Karpas-422 (cell line): ENCODE measurements at regions not wholly inside any gene's neighbourhood (a gene's known extent, or its start where the extent isn't known, plus 50 kb on each side); places are given as distances from the start of the nearest gene placed in this dataset.

Source experiments
- DNase-seq: peaks from one replicate; pipeline ENCODE4 v3.0.0-alpha.2; 2015
- H2AFZ ChIP-seq: fragments of 200-600 bp; sonication (generic); 2 replicates; pipeline ENCODE4 v1.6.1; 2014; ENCODE audit warnings: antibody characterized with exemption, low read length, mixed read lengths
- H3K27ac ChIP-seq: fragments of 200-600 bp; sonication (generic); 2 replicates; pipeline ENCODE4 v1.5.1; 2014; ENCODE audit warnings: mild to moderate bottlenecking, low read length, moderate library complexity
- H3K27me3 ChIP-seq: fragments of 200-600 bp; sonication (generic); 2 replicates; pipeline ENCODE4 v1.6.1; 2014; ENCODE audit warnings: low read length, mixed read lengths
- H3K36me3 ChIP-seq: fragments of 200-600 bp; sonication (generic); 2 replicates; pipeline ENCODE4 v1.6.1; 2014; ENCODE audit warnings: low read length, mixed read lengths; ENCODE audit not compliant: insufficient read depth
- H3K4me1 ChIP-seq: fragments of 200-600 bp; sonication (generic); 2 replicates; pipeline ENCODE4 v1.6.1; 2014; ENCODE audit warnings: mild to moderate bottlenecking, low read length, mixed read lengths
- H3K4me2 ChIP-seq: fragments of 200-600 bp; sonication (generic); 2 replicates; pipeline ENCODE4 v1.6.1; 2014; ENCODE audit warnings: low read length, low read depth, mild to moderate bottlenecking; ENCODE audit not compliant: poor library complexity, severe bottlenecking
- H3K4me3 ChIP-seq: fragments of 200-600 bp; sonication (generic); 2 replicates; pipeline ENCODE4 v1.5.1; 2014; ENCODE audit warnings: mild to moderate bottlenecking, antibody characterized with exemption, low read length, mixed read lengths
- H3K79me2 ChIP-seq: fragments of 200-600 bp; sonication (generic); 2 replicates; pipeline ENCODE4 v1.6.1; 2014; ENCODE audit warnings: mild to moderate bottlenecking, low read length, mixed read lengths
- H3K9ac ChIP-seq: fragments of 200-600 bp; sonication (generic); 2 replicates; pipeline ENCODE4 v1.6.0; 2014; ENCODE audit warnings: low read length
- H3K9me2 ChIP-seq: fragments of 200-600 bp; sonication (generic), shearing (Covaris generic); replicated peaks from 2 replicates; pipeline ENCODE4 v1.6.0; 2014; ENCODE audit warnings: mild to moderate bottlenecking, low read length, moderate library complexity; ENCODE audit not compliant: insufficient read depth
- H3K9me3 ChIP-seq: fragments of 300-700, 200-600 bp; sonication (generic); 2 replicates; pipeline ENCODE4 v1.6.1; 2014; ENCODE audit warnings: low read length, mixed read lengths
- H4K20me1 ChIP-seq: fragments of 200-600 bp; sonication (generic); 2 replicates; pipeline ENCODE4 v1.6.1; 2014; ENCODE audit warnings: mild to moderate bottlenecking, antibody characterized with exemption, low read length, low read depth; ENCODE audit not compliant: insufficient read depth

DNA sequence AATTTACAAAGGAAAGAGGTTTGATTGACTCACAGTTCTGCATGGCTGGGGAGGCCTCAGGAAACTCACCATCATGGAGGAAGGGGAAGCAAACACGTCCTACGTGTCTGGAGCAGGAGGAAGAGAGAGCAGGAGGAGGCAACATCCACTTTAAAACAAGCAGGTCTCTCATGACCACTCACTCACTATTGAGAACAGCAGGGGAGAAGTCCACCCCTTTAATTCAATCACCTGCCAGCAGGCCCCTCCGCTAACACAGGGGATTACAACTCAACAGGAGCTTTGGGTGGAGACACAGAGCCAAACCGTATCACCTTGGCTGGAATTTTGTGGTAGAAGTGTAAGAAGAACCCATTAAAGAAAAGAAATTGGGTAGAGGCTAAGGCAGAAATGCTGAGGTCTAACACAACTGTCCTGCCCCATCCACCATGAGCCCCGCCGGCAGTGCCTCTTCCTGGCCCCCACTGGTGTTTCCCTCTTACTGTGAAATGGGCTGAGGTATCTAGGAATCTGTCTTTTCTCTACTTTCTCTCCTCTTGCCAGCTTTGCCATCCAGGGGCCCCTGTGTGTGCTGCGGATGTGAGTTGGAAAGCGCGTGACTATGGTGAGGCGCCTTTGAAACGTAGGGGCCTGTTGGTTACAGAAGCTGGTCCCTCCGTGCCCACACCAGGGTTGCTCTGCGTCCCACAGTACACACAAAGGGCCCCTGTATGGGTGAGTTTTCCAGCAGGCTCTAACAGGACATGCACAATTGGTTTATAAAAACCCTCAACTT is 108.0 kb upstream of the TMEM132D start:
- Histone ChIP-seq H3K27ac (no peak overlapping the region), H3K4me3 (no peak overlapping the region), H3K79me2 (no peaks in the 10 kb centered on the region), H3K27me3 (no peaks in the 10 kb centered on the region), H3K4me1 (no peaks in the 10 kb centered on the region), H3K36me3 (no peaks in the 10 kb centered on the region), H3K9me3 (no peaks in the 10 kb centered on the region), H4K20me1 (no peaks in the 10 kb centered on the region), H2AFZ (no peak overlapping the region), H3K9ac (no peak overlapping the region), H3K4me2 (no peak overlapping the region), H3K9me2 (no peaks in the 10 kb centered on the region)
- no peak for DNase-seq

DNA sequence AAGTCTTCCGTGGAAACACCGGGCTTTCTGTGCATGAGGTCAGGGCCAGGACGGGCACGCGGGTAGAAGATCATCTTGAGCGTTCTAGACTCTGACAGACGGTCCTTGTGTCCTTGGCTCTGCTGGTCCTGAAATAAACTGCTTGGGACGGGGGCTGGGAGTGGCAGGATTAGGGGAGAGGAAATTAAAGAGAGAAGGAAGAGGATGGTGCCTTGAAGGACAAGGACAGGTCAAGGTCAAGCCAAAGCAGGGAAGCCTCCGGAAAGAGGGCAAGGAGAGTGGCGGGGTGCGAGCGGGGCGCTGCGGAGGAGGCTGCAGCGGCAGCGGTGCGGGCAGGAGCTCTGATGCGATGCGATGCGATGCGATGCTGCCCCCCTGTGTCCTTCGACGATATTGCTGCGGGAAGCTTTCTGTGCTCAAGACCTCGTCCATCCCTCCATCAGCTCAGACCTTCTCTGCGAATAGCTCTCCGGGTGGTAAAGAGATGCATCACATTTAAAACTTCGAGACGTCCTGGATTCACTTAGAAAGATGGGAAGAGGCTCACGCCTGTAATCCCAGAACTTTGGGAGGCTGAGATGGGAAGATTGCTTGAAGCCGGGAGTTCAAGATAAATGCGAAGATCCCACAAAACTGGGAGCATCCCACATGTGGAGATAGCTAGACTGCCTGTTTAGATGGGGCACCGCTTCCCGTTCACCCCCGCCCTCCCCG is 110.1 kb upstream of the TMEM132D start:
- Histone ChIP-seq H3K4me2 (no peak overlapping the region), H3K79me2 (no peaks in the 10 kb centered on the region), H3K9me2 (no peaks in the 10 kb centered on the region), H4K20me1 (no peaks in the 10 kb centered on the region), H3K9me3 (no peaks in the 10 kb centered on the region), H2AFZ (no peak overlapping the region), H3K4me1 (no peaks in the 10 kb centered on the region), H3K9ac (no peak overlapping the region), H3K36me3 (no peaks in the 10 kb centered on the region), H3K4me3 (no peak overlapping the region), H3K27me3 (no peaks in the 10 kb centered on the region), H3K27ac (no peak overlapping the region)
- DNase-seq, result peak; percentile 86

DNA sequence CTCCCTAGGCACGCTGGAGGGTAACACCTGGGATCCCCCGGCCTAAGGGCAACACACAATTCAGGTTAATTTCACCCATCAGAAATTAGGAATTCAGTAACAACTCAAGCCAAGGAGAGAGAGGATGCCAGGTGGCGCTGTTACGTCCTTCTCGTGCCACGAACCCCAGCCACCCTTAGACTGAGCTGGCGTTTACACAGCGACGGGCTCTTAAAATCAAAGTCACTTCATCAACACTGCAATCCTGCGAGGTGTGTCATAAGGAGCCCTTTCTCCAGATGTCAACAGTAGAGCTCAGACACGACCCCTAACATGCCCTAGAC is 110.6 kb upstream of the TMEM132D start:
- Histone ChIP-seq H3K36me3 (no peaks in the 10 kb centered on the region), H4K20me1 (no peaks in the 10 kb centered on the region), H3K4me3 (no peak overlapping the region), H3K4me2 (no peak overlapping the region), H3K4me1 (no peaks in the 10 kb centered on the region), H2AFZ (no peak overlapping the region), H3K9ac (no peak overlapping the region), H3K9me3 (no peaks in the 10 kb centered on the region), H3K27me3 (no peaks in the 10 kb centered on the region), H3K27ac (no peak overlapping the region), H3K79me2 (no peaks in the 10 kb centered on the region), H3K9me2 (no peaks in the 10 kb centered on the region)
- no peak for DNase-seq

DNA sequence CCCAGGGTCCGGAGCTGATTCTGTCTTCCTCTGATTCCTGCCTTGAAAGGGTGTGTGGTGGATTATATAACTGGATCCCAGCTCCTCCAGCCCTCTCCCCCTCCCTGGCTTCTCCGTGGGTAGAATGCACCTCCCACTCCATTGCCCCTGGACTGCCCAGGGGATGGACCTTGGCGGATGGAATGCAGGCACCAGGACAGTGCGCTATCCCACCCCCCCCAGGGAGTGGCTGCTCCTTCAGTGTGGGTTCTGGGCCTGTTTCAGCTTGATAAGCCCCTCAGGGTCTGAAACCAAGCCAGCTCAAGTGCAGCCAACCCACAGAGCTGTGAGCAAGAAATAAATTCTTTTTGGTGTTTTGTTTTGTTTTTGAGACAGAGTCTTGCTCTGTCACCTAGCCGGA is 112.4 kb upstream of the TMEM132D start:
- no peak overlapping the region for H3K9ac ChIP-seq
- no peaks in the 10 kb centered on the region for H3K27me3 ChIP-seq
- no peak overlapping the region for H3K4me2 ChIP-seq
- no peak overlapping the region for H3K27ac ChIP-seq
- no peaks in the 10 kb centered on the region for H3K9me3 ChIP-seq
- no peak for DNase-seq
- no peaks in the 10 kb centered on the region for H4K20me1 ChIP-seq
- no peaks in the 10 kb centered on the region for H3K4me1 ChIP-seq
- no peaks in the 10 kb centered on the region for H3K9me2 ChIP-seq
- H3K79me2 ChIP-seq, result no peaks in the 10 kb centered on the region
- H3K36me3 ChIP-seq, result no peaks in the 10 kb centered on the region
- H2AFZ ChIP-seq, result no peak overlapping the region
- H3K4me3 ChIP-seq, result no peak overlapping the region

DNA sequence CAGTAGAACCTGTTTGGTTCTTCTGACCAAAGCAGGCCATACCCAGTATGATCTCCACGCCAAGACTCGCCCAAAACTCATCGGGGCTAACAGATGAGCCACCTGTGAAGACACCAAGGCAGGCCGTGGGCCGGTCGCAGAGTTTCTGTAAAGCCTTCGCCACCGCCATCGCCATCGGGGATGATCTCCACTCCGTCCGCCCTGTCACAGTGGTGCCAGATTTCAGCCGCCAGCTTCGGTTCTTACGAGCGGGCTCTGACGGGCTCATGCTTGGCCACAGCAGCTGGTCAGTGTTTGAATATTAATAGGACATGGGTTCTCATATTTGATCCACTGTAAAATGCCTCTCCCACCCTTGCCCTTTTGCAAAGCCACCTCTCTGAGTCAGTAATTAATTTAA is 113.2 kb upstream of the TMEM132D start:
- no peaks in the 10 kb centered on the region for H3K36me3 ChIP-seq
- no peak overlapping the region for H3K9ac ChIP-seq
- no peak overlapping the region for H3K4me3 ChIP-seq
- no peaks in the 10 kb centered on the region for H4K20me1 ChIP-seq
- no peaks in the 10 kb centered on the region for H3K27me3 ChIP-seq
- H3K79me2 ChIP-seq, result no peaks in the 10 kb centered on the region
- DNase-seq, result no peak
- H2AFZ ChIP-seq, result no peak overlapping the region
- H3K4me1 ChIP-seq, result no peaks in the 10 kb centered on the region
- H3K9me2 ChIP-seq, result no peaks in the 10 kb centered on the region
- no peak overlapping the region for H3K4me2 ChIP-seq
- no peaks in the 10 kb centered on the region for H3K9me3 ChIP-seq
- H3K27ac ChIP-seq, result no peak overlapping the region

DNA sequence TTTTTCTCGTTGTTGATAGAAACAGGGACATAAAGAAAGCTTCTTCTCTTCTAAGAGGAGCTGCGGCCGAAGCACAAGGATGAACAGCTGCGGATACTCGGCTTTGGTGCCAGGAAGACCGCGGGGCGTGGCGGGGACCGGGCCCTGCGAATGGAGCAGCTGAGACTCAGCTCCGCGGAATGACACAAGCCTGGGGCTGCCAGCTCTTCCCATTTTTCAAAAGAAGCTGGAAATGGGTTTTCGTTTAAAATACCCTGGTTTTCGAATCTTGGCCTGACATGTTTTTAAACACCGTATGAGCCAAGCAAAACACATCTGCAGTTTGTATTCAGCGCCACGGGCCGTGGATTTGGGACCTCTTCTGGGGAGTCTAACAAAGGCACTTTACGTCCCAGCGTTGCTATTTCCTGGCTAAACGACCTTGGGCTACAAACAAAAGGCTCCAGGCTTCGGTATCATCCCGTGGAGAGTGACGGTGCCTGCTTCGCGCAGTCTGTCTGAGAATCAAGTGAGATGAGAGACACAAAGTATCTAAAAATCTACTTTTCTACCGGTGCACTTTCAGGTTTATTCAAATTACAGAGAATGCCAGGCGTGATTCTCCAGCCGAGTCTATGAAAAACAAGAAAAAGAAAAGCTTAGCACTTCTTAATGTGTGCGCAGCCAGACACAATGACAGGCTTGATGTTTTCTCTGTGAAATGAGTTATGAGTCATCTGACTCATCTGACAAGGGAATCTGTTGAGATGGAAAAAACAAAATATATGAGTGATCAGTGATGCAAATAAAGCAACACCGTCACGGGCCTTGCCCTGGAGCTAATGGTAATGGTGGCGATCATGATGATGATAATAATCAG is 114.0 kb upstream of the TMEM132D start:
- H3K4me2 ChIP-seq, result no peak overlapping the region
- H3K4me1 ChIP-seq, result no peaks in the 10 kb centered on the region
- H3K4me3 ChIP-seq, result no peak overlapping the region
- no peaks in the 10 kb centered on the region for H3K9me2 ChIP-seq
- H3K36me3 ChIP-seq, result no peaks in the 10 kb centered on the region
- H3K9me3 ChIP-seq, result no peaks in the 10 kb centered on the region
- no peaks in the 10 kb centered on the region for H3K27me3 ChIP-seq
- H2AFZ ChIP-seq, result no peak overlapping the region
- no peaks in the 10 kb centered on the region for H4K20me1 ChIP-seq
- DNase-seq, result no peak
- H3K27ac ChIP-seq, result no peak overlapping the region
- H3K79me2 ChIP-seq, result no peaks in the 10 kb centered on the region
- no peak overlapping the region for H3K9ac ChIP-seq

DNA sequence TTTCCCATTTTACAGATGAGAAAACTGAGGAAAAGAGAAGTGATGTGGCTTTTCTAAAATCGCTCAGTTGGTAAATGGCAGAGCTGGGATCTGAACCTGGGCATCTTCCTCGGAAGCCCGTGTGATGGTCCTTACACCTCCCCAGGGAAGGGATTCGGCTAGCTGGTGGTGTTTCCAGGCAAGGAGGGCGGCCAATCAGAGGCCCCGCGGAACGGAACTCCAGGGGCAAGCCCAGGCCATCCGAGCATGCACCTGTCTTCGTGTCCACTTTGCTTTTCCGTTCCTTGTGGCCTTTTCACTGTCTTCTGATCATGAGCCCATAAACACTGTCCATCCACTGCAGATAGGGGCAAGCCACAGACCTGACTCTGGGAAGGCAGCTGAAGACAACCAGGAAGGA is 114.8 kb upstream of the TMEM132D start:
- Histone ChIP-seq H3K4me1 (no peaks in the 10 kb centered on the region), H4K20me1 (no peaks in the 10 kb centered on the region), H3K9ac (no peak overlapping the region), H3K4me3 (no peak overlapping the region), H3K4me2 (no peak overlapping the region), H3K27me3 (no peaks in the 10 kb centered on the region), H3K9me2 (no peaks in the 10 kb centered on the region), H3K9me3 (no peaks in the 10 kb centered on the region), H3K36me3 (no peaks in the 10 kb centered on the region), H3K27ac (no peak overlapping the region), H2AFZ (no peak overlapping the region), H3K79me2 (no peaks in the 10 kb centered on the region)
- no peak for DNase-seq

DNA sequence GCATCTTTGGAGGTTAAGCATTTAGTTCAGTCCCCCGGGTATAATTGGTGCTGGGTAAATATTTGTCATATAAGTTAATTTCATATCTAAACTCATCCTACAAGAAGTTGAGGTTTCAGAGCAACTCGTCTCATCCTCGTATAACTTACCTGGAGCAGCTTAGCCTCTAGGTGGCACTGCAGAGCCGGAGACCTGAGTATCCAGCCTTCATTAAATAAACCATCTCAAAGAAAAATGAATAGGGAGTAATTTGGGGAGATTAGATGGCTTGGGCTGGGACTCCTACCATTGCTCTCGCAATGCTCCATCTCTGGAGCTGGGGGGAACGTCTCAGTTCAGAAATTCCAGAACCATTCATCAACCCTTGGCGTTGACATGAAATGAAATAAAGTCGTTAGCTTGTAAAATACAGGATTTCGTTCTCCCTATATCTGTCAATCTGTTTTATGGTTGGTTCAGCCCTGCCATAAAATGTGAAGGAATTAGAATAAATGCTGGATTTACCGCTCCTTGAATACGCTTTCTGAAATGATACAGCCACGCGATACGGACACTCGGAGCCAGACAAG is 122.9 kb upstream of the TMEM132D start:
- peak; percentile 82 for DNase-seq
- Histone ChIP-seq H3K27me3 (no peaks in the 10 kb centered on the region), H3K9ac (no peak overlapping the region), H3K9me2 (no peaks in the 10 kb centered on the region), H3K27ac (no peak overlapping the region), H3K4me1 (no peaks in the 10 kb centered on the region), H3K36me3 (no peaks in the 10 kb centered on the region), H3K4me3 (no peak overlapping the region), H3K79me2 (no peaks in the 10 kb centered on the region), H2AFZ (no peak overlapping the region), H3K9me3 (no peaks in the 10 kb centered on the region), H4K20me1 (no peaks in the 10 kb centered on the region), H3K4me2 (no peak overlapping the region)
